Left kidney (tissue), 1 donor: ENCODE measurements at regions not wholly inside any gene's neighbourhood (a gene's known extent, or its start where the extent isn't known, plus 50 kb on each side); places are given as distances from the start of the nearest gene placed in this dataset.
"Not testable (repeated sequence)": the region's sequence is repeated elsewhere in the genome, so short reads cannot be mapped to it uniquely, and the experiment has no call there.

Source experiments
- DNase-seq: peaks from one replicate; pipeline ENCODE4 v3.0.0-alpha.2; 2013

DNA sequence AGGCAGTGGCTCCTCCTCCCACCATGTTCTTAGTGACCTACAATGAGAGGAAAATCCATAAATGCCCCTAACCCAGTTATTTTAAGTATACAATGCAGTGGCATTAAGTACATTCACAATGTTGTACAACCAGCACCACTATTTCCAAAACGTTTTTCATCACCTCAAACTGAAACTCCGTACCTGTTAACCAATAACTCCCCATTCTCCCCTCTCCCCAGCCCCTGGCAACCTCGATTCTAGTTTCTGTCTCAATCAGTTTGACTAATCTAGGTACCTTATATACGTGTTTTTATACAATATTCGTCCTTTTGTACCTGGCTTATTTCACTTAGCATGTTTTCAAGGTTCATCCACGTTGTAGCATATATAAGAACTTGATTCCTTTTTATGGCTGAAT is 198.8 kb downstream of the BCL2L11 start:
- not testable (repeated sequence) for DNase-seq

DNA sequence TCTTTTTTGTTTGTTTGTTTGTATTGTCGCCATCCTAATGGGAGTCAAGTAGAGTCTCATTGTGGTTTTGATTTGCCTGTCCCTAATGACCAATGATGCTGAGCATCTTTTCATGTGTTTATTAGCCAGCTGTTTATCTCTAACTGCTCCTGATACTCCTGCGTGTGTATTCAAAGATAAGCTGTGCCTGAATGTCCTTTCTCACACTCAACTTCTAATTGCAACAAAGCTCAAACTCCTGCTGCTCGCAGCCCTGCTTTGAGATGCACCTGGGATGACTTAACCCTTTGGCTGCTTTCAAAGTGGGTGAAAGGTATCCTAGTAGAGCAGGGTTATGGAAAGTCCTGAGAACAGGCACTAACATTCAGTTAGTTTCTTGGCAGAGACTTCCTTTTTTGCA is 199.6 kb downstream of the BCL2L11 start:
- DNase-seq = not testable (repeated sequence)

DNA sequence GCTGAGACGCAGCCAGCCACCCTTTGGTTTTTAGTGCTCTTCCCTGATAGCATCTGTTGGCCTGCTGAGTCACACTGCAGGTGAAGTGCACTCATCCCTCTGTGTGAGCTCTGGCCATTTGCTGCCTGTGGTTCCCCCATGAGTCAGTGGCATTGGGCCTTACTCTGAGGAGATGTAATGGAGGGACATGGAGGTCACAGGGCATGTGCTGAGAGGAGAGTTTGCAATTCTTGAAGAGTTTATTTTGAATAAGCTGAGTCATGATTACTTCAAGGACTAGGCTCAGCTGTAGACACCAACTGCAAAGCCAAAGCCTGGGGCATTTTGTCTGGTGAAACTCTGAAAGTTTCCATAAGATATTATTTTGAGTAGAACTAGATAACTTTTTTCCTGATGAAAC is 200.3 kb downstream of the BCL2L11 start:
- DNase-seq = not testable (repeated sequence)

DNA sequence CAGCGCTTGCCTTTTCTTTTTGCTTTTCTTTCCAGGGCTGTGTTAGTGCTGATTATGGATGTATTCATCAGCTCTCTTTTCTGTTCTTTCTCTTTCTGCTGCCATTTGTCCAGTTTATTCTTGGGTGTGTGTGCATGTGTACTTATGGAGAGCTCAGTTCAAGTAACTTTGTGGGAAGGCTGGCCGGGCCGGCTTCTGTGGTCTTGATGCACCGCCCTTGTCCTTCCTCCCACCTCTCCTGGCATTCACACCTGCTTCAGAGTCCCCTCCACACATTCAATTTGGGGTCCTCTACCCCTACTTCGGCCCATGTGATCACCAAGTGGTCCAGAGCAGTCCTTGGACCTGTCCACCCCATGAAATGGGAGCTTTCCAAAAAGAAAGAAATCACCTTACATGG is 202.7 kb downstream of the BCL2L11 start:
- DNase-seq = not testable (repeated sequence)

DNA sequence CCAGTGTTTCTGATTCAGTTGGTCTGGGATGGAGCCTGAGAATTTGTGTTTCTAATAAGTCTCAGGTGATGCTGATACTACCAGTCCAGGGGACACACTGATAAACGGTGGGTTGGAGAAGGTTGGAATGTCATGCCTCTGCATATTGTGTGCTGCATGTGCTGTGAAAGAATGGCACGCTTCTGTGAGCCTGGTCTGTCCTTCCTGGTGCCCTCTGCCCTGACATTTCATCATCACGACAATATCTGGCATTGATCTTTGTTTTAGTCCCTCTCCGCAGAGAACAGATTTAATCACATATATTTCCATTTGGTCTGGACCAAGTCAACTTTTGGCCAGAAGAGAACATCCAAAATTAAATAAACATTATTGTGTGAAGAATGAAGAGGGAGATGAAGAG is 207.0 kb downstream of the BCL2L11 start:
- not testable (repeated sequence) for DNase-seq

DNA sequence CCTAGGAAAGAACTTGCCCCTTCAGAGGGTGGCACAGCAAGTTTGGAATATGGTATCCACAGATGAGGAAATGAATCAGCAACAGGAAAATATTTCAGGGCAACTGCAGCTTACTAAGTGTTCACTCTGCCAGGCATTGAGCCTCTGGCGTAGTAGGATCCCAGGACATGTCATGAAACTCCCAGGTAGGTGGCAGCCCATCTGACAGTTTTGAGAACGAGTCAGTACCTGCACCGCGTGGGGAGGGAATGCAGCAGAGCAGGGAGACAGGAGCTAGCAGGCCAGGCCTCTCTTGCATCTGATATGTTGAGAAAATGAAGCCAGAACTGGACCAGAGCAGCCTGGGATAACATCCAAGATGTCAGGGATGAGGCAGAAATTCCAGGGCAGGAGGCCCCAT is 208.6 kb downstream of the BCL2L11 start:
- DNase-seq = not testable (repeated sequence)

DNA sequence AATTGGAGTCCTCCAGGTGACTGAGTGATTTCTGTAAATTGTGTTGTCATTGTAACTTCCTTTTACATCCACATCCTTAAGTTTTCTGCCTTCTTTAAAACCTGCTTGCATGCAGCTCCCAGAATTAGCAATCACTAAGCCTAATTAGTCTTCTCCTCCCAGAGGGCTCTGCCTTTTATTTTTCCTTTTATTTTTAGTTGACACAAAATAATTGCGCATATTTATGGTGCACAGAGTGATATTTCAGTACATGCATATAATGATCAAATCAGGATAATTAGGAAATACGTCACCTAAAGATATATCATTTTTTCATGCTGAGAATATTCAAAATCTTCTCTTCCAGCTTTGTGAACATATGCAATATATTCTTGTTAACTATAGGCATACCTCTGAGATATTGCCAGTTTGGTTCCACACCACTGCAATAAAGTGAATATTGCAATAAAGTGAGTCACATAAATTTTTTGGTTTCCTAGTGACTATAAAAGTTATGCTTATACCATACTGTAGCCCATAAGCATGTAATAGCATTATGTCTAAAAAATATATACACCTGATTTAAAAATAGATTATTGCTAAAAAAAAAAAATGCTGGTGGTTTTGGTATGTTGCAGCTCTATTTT is 210.5 kb downstream of the BCL2L11 start:
- not testable (repeated sequence) for DNase-seq

DNA sequence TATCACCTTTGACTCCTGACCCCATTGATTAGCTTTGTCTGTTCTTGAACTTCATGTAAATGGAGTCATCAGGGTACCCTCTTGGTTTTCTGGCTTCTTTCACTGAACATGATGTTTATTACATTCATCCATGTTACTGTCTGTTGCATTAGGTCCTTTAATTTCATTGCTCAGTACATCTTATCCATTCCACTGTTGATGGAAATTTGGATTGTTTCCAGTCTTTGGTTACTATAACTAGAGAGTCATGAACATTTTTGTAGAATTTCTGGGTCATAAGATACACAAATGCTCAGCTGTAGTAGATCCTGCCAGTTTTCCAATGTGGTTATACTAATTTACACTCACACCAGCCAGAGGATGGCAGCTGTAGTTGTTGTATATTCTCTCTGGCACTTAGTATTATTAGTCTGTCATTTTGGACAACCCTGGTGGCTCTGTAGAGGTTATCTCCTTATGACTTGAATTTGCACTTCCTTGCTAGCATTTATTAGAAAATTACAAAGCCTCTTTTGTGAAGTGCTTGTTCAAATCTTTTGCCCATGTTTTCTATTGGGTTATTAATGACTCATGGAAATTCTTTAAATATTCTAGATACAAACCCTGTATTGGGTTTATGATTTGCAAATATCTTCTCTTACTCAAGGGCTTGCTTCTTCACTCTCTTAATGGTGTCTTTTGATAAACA is 214.7 kb downstream of the BCL2L11 start:
- not testable (repeated sequence) for DNase-seq

DNA sequence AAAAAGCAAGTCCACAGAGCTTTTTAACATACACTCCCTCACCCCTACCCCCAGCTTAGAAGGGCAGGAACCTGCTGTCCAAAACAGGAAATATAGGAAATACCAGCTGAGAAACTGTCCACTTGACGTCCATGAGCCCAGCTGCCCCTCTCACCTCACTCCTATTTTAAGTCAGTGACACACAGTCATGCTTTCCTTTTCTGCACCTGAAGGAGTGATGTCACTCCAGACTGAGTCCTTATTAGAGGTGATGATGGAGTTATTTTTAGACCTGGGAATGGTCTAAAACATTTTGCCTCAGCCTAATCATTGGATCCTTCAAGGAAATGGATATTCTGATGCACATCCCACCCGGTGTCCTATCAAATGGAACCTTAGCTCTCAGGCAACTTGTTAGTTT is 217.8 kb downstream of the BCL2L11 start:
- not testable (repeated sequence) for DNase-seq

DNA sequence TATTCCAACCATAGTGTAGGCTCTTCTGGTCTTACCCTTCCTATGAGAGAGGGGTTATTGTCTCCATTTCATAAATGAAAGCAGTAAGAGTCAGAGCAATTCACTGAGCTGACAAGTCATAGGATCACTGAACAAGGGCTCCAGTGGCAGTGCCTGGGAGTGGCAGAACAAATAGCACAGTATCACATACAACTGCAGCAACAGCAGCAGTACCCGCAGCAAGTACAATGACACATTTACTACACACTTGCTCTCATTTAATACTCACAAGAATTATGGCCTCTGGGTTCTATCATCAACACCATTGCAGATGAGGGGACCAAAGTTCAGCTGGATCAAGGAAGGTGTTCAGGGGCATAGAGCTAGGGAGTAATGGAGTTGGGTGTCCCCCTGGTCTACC is 218.8 kb downstream of the BCL2L11 start:
- not testable (repeated sequence) for DNase-seq

DNA sequence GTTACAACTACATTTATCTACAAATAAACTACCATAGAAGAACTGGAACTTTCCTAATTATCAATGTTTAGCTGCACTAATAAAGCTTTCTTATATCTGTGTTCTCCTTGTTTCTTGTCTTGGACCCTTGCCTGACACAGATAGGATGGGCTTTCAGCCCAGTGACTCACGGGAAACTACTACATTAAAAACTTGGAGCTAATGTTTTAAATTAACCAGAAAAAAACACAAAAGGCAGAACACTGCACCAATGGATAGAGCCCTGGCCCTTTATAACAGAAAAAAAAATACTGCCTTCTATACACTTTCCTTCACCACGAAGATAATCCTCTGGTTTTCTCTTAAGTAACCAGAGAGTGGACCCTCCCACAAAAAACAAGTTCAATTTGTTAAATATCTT is 223.9 kb downstream of the BCL2L11 start:
- DNase-seq = not testable (repeated sequence)

DNA sequence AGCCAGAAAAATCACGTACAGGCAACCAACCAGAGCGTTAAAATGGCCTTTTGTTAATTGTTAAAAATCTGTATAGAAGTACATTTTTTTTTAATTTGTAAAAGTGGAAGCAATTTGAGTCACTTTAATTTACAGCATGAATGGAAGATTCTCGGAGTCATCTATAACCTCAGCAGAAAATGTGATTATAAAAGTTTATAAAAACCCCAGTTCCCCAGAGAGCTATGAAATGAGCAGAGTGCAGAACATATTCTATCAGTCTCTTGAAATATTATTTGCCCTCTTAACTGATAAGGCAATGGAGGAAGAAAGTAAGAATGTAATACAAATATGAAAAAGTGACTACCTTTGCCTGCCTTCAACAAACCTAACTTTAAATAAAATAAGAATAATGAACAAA is 224.7 kb downstream of the BCL2L11 start:
- not testable (repeated sequence) for DNase-seq

DNA sequence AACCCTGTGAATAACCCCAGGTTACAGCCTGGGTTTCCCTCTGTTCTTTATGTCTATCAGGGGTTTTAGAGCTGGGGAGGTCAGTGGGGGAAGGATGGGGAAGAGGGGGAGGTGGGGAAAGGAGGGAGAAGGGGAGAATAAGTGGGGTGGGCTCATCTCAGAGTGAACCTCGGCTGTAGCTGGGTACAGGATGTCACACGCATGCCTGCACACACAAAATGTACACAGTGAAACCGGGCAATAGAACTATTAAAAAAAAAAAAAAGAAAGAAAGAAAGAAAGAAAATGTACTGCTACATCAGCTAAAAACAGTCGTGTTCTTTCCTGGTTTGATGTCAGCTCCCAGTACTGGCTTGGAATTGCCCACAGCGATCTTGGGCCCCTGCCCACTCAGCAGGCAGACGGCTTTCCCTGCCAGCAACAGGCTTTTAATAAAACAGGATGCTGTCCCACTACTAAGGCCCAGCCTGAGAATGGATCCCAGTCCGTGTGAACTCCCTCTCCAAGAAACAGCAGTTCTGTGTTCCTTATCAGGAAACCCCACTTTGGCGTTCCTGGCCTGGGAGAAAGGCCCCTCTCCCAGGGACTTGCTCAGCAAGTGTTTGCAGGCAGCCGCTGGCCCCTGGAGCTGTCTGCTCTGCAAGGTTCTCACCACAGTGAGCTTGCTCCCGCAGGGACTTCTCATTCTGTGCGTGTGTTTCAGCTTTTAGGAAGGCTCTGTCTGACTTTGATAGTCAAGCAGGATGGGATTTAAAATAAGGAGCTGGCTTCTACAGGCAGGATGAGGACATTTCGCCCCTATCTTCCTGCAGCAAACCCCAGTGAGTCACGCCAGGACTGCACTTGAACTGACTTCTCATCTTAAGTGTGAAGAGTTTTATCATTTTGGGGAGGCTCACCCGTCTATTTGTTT is 225.6 kb downstream of the BCL2L11 start:
- DNase-seq = not testable (repeated sequence)

DNA sequence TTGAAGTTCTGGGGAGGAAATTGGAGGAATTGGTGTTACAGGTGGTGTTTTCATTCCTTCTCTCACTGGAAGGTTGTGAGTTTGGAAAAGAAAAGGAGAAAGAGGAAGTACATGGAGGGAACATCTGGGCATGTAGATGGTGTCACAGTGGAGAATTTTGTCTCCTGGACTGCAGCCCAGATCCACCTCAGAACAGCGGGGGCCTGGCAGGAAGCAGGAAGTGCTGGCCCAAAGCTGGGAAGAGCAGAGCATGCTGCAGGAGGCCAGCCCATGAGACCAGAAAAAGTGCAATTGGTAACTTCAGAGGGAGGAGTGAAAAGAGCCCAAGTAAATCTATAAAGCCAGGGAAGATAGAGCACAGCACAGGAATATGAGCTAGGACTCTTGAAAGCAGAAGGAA is 227.0 kb downstream of the BCL2L11 start:
- DNase-seq = not testable (repeated sequence)

DNA sequence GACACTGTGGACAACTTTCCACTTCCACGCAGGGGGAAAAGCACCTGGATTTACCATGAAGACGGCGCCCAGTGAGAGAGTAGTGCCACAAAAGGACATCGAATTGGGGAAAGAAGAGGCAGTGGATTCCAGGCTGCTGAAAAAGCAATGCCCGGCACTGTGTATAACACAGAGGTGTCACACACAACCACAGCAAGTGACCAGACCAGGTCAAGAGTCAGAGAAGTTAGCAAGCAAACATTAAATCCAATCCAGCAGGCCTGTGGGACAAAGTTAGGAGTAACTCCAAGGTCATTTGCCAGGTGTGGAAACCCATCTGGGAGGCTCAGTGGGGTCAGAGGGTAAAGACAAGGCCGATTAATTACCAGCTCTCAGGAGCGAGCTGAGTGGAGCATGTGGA is 227.6 kb downstream of the BCL2L11 start:
- not testable (repeated sequence) for DNase-seq

DNA sequence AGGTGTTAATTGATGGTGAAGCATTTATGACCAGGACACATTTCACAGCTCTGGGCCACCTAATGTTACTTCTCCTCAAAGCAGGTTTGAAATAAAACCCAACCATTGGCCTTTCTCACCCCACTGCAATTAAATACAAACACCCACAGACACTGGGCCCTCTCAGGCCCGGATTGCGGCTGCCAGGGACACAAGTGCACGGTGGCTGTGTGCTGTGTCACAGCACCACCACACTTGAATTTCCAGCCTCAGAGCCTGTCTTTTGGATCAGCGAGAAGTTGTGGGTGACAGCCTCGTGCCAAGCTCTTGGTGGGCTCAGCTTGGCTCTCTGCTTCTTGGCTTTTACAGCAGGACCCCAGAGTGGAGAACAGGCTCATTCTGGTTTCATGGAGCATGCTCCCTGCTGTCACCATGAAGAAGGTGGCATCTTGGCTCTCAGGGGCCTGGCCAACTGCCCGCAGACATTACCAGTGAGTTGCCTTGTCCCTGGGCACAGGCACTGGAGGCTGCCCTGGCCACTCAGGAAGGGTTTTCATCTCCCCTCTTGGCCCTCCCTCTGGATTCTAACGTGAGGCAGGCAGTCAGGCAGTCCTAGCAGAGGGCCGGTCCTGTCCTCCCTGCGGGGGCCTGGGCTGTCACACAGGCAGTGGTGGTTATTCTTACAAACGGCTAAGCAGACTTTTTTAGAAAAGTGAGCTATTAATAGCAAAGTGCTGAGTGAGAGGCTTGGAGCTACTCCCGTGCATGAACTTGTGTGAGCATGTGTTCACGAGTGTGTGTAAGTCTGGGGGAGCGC is 234.5 kb downstream of the BCL2L11 start:
- DNase-seq = not testable (repeated sequence)

DNA sequence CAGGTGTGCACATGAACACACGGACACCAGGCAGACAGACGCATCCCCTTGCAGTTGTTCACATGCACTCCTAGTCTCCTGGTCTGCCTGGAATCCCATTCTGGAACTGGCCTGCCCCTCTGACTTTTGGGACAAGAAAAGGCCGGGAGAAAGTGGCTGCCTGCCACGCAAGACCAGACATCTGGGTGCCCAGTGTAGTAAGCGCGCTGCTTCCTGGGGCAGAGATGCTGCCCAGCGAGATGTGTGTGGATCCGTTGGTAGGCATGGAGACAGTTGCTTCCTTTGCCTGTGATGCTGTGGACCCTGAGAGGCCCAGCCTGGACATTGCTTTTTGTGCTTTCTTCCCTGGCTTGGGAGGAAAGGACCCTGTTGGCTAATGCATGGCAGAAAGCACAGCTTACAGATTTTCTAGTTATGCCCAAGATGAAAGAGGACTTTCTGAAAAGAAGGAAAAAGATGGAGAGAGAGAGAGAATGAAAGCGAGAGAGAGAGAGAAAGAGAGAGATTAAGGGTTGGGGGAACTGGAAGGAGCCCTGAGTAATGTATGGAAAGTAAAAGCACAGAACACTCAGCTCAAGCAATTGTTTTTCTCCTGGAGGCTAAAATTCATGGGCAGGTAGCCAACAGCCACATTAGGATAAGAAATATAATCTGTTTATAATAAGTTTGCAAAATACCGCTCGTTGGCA is 235.3 kb downstream of the BCL2L11 start:
- DNase-seq = not testable (repeated sequence)

DNA sequence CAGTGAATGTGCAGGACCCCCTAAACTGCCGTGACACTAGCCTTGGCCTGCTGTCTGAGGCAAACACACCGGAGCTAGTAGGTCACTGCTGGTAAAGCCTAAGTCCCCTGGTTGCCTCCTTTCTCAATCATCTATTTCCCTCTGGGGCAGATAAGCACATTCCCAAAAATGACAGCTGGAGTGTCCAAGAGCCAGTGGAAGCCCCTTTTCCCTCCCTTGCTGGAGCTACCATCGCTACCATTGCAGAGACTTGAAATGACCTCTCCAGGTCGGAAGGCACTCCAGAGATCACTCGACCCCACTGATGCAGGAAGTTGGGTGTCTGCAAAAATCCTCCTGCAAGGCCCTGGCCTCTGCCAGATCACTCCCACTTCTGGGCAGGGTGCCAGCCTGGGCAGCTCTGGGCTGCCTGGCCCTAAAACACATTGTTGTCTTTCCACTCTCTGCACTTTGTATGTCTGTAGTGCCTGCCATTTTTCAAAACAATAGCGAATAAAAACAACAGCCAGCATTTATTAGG is 235.9 kb downstream of the BCL2L11 start:
- DNase-seq = not testable (repeated sequence)

DNA sequence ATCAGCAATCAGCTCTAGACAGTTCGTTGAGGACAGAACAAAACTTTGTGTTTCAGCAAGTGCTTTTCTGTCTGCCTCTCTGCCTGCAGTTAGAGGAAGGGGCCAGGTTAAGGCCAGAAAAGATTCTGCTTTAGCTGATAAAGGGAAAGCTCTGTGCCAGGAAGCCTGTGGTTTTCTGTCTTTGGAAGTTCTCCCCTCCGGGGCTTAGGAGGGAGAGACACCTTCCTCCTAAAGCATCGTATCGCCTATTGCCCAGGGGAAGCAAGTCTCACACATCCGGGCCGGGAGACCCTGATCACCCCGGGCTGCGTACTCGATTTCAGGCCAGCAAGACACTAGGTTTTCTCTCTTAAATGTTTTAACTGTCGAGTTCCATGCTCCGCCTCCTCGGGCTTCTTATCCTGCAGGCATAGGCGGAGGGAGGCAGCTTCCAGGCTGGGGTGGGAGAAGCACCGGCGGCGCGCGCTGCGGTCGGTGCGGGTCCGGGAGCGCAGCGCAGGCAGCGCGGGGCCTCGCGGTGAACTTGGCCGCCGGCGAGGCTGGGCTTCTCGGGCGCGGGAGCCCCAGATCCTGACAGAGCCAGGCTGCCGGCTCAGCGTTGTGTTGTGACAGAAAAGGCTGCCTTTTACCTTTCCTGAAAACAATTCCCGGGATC is 245.4 kb downstream of the BCL2L11 start:
- not testable (repeated sequence) for DNase-seq

DNA sequence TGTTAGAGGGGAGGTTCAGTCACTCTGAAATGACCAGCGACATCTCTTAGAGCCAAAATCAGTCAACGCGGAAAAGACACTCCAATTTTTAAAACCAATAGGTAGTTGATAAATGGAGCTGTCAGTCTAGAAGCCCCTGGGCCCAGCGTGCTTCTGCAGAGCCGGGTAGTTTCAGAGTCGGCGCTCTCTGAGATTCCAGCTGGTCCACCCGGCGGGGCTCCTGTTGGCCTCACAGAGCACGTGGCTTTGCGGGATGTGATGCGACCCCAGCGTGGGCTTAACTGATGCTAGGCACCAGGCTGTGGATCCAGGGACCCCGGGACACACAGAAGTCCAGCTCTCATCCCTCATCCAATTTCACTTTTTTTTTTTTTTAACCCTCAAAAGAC is 245.9 kb downstream of the BCL2L11 start:
- not testable (repeated sequence) for DNase-seq
